Effector CD4-positive, alpha-beta T cell (primary cell): ENCODE measurements at regions not wholly inside any gene's neighbourhood (a gene's known extent, or its start where the extent isn't known, plus 50 kb on each side); places are given as distances from the start of the nearest gene placed in this dataset.
"Not testable (repeated sequence)": the region's sequence is repeated elsewhere in the genome, so short reads cannot be mapped to it uniquely, and the experiment has no call there.

ENCODE experiments used
- DNase-seq: peaks from one replicate; pipeline ENCODE4 v3.0.0-alpha.2; 2020

DNA sequence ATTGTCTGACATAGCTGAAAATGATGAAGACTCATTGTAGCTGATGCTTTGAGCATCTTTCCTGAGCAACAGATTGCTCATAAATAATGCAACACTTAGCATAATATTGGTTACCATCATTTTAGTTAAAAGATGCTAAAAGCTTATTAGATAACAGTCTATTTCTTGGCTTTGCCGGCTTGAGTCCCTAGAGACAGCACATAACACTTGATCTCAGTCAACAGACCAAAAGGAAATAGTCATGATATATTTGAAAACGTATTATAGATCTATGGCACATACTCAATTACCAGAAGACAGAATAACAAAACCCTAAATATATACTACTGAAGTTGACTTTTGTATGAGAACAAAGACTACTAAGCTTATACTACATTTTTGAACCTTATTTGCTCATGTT, 846.7 kb upstream of the EPHA5 start:
- no peak for DNase-seq

- DNase-seq = no peak
Observed at GRCh38 chr4:66506985-66507384, 836.7 kb upstream of the EPHA5 start.

DNA sequence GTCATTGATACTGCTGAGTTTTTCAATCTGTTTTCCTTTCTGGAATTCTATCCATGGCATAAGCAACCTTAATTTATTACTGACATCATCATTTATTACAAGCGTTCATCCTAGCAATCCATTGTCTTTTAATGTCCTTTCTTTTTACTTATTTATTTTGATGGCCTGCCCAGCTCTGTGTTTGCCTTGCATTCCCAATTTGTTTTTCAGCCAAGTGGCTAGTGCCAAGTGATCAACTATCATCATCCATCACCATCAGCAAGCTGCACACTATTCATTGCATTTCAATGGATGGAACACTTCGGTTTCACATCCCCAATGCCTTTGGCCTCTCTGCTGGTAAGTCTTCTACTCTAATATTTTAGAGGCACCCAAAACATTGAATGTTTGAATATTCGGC, 831.7 kb upstream of the EPHA5 start:
- DNase-seq = no peak

- no peak for DNase-seq
Observed at GRCh38 chr4:66490729-66491128, 820.4 kb upstream of the EPHA5 start.

DNA sequence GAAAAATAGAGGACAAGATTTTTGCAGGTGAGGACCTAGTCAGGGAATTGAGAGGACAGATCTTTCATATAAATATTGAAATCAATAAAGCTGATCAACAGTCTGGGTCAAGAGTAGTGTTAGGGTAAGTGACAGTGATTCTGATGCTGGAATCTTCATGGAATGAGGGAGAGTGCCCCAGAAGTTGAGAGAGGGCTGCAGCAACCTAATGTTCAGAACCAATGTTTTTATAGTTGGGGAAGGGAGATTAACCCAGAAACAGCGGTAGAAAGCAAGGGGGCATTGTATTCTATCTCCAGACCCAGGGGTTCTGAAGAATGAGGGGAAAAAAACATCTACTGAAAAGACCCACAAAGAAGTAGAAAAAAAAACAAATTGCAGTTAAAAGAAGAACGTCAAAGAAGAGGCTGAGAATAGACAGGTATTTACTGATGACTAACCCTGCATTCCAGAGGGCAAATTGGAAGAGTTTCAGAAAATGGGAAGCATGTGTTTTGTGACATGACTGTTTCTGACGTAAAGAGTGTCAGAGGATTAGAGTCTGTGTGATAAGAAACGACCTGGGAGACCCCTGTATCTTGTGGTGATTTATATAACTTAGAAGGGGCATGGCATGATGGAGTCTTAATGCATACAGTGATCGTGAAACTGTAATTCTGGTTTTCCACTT, 819.6 kb upstream of the EPHA5 start:
- no peak for DNase-seq

DNA sequence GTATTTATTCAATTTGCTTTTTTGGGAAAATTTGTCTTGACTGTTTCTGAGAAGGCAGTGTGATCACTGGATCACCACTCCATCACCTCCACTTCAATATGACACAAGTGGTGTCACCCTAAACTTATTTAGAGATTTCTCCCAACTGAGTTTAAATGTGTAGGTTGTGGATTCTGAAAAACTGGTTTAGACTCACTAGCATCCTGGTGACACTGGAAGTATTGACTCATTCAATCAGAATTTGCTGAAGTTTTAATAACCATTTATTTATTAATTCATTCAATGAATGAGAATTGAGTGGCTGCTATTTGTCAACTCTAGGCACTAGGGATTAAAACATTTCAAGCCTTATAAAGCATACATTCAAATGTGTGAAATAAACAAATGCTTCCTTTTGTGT, 819.1 kb upstream of the EPHA5 start:
- DNase-seq = no peak

DNA sequence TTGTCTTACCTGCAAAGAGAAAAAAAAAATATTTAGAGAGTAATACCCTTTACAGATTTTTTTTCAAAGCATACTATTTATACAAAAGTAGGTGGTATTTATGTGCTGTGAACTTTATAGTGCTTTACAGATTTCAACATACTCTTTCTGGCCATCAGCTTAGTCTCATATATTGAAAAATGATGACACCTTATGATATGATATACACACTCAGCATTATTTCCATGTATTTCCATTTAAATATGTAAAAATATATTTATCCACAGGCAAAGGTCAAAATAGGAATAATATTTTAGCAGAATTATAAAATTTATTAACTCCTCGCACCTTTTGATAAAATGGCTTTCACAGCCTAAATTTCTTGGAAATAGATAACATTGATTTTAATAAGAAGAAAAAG, 815.8 kb upstream of the EPHA5 start:
- no peak for DNase-seq

DNA sequence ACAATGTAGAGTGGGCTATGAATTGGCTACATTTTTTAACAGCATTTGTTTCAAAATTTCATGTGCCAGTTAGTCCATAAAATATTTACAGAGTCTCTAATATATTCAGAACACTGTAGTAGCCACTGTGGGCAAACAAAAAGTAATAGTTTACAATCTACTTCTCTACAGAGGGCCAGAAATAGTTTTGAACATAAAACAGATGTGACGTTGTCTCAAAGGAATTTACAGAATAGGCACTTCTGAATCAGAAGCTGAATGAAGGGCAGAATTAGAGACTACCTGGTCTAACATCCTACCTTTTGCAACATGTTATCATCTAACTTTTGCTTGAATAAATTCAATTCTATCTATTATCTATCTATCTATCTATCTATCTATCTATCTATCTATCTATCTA, 811.9 kb upstream of the EPHA5 start:
- no peak for DNase-seq

- no peak for DNase-seq
Observed at GRCh38 chr4:66475596-66475995, 805.3 kb upstream of the EPHA5 start.

- DNase-seq = no peak
Observed at GRCh38 chr4:66465111-66465510, 794.8 kb upstream of the EPHA5 start.

GRCh38 chr4:66462890-66463289, 792.6 kb upstream of the EPHA5 start:
- not testable (repeated sequence) for DNase-seq

- no peak for DNase-seq
Observed at GRCh38 chr4:66451741-66452140, 781.5 kb upstream of the EPHA5 start.

DNA sequence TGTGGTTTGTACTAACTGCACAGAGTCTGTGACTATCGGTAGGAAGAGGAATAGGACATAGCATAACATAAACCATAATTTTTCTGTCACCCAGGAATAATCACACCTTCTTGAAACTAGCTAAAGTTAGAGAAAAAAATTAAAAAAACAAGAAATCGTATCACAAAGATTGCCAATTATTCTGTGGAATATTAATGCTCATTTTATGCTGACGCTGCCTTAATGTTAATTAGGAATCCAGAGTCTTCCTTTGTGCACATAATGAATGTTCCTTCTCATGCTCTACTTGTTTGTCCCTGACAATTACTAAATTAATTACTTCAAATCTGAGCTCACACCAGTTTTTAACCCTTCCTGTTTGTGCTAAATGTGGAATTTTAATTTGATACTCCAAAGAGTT, 772.7 kb upstream of the EPHA5 start:
- DNase-seq = no peak

GRCh38 chr4:66439508-66439907, 769.2 kb upstream of the EPHA5 start:
- DNase-seq = no peak

DNA sequence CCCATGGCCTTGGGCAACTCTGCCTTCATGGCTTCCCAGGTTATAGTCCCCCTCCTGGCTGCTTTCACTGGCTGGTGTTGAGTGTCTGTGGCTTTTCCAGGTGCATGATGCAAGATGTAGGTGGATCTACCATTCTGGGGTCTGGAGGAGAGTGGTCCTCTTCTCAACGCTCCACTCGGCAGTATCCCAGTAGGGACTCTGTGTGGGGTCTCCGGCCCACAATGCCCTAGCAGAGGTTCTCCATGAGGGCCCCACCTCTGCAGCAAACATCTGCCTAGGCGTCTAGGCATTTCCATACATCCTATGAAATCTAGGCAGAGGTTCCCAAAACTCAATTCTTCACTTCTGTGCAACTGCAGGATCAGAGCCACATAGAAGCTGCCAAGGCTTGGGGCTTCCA, 763.4 kb upstream of the EPHA5 start:
- no peak for DNase-seq

DNA sequence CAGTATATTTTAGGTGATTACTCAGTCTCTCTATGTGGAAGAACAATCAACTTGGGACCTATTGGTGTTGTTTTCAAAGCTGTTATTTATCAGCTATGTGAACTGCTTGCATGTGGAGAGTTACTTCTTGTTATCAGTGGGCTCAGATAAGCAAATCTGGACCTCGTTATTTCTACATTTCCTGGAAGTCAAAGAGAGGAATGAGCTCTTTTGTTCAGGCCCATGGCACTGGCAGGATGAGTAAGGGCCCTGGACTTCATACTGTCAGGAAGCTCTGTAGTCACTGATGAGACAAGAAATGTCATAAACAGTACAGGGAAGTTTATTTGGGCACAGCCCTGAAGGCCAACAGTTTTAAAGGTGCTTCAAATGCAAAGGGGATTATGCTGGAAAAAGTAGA, 760.6 kb upstream of the EPHA5 start:
- DNase-seq = no peak

DNA sequence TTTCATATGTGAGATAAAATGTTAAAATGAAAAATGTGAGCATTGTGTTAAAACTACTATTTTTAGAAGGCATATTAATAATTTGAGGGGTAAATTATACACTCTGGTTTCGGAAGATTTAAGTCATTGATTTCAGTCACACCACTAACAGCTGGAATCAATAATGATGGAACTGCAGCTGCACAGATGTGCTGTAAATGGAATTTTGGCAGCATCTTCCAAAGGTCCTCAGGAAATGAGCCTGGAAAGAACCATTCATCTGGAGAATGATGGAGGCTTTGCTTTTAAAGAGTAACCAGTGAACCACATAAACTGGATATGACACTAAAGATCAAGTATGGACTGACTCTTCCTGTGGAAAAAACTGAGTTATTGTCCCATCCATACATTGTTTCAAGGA, 759.0 kb upstream of the EPHA5 start:
- DNase-seq = no peak

- DNase-seq = no peak
Observed at GRCh38 chr4:66416425-66416824, 746.1 kb upstream of the EPHA5 start.

DNA sequence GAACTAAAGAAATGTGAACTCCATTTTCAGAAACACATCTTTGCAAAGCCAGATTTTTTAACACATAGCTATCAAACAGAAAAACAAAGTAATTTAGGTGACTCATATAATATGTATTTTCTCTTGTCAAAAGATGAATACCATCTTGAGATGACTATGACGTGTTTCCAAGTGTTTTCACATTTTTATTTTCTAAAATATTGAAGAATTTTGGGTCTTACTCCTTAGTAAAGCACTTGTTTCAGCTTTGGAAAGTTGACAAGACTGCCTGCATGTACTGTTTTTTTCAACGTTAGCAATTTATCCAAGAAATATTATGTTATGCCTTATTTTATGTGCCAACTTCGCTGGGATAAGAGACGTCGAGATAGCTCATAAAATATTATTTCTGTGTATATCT, 733.9 kb upstream of the EPHA5 start:
- DNase-seq = no peak

- no peak for DNase-seq
Observed at GRCh38 chr4:66376921-66377320, 706.6 kb upstream of the EPHA5 start.

DNA sequence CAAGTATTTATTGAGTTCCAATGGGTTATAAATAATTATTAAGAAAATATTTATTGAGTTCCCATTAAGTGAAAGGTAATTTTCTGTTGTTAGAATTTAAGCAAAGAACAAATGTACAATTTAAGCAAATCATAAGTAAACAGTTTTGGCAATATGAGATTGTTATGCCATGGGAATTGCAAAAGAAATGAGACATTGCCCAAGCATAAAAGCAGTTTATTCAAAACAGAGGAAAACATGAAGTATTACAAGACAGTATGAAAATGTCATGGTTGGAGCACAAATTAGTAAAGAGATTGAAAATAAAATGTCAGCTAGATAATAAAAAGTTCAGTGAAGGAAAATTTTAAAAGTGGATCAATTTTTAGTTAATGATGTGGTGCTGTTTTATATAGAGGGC, 706.1 kb upstream of the EPHA5 start:
- DNase-seq = no peak

DNA sequence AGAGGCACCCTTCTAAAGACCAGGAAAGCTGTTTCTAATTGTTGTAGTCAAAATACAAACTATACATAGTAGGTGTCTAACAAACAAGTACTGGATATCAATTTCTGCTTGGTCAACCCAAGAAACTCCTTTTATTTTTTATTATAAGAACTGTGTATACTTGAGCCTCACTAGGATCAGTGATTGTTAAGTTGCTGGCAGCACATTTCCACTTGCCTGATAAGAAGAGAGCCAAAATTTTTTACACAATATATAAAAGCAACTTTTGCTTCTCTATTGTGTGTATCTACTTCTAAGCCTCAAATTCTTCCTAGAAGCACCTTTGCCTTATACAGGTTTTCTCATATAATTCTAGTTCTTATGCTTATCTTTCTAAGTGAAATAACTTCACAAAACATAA, 703.0 kb upstream of the EPHA5 start:
- DNase-seq = no peak

DNA sequence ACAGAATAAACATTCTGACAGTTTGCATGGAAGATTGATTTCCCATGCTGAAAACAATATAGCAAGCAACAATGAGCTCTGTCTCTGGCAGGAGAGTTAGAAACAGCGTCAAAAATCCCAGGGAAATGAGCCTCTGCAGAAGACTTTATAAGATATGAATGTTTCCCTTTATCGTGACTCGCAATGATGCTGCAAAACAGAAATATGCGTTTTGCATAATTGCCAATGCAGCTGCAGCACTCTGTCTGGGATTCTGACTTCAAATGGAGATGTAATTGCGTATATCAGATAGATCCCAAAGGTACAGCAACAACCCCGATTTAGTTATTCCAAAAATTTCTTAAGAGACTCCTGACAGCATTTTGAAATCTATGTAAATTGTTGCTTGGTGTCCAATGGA, 702.4 kb upstream of the EPHA5 start:
- no peak for DNase-seq

DNA sequence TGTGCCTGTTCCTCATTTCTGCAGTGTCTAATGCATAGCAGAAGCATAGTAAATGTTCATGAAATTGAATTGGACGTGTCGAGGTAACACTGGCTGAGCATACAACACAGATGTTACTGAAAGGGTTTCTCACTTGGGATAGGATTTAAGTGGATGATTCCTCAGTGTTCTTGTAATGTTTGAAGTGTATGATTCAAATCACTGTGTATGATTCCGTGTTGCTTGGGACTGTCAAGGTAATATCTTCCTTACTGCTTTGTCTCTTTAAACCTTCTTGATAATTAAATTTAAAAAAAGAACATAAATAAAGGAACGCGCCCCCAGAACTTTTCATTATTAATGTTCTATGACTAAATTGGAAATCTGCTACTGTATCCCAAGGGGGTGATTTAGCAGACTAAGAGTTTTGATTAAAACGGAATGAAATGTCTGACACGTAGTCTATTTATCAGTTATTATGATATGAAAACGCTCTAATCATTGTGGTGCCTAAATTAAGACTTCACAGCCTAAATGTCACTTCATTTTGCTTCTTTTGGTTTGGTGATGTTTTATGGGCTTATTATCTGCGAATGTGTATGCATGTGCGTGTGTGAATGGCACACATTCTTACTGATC, 696.9 kb upstream of the EPHA5 start:
- no peak for DNase-seq

- DNase-seq = not testable (repeated sequence)
Observed at GRCh38 chr4:66360395-66360794, 690.1 kb upstream of the EPHA5 start.
